ENCODE measurements at regions not wholly inside any gene's neighbourhood (a gene's known extent, or its start where the extent isn't known, plus 50 kb on each side); places are given as distances from the start of the nearest gene placed in this dataset.

DNA sequence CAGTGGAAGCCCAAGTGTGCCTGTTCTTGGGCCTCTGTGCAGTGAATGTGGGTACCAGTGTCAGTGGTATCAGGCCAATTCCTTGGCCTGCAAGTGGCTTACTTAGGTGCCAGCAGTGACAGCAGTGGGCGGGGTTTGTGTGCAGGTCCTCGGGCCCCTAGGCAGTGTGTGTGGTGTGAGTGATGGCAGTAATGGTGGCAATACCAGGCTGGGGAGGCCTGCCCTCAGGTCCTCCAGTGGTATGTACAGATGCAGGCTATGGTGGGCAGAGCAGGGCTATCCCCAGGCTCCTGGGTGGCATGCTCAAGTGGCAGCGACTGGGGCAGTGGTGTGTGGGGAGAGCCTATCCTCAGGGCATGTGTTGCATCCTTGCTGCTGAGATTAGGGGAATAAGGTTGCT is 379.7 kb downstream of the SQOR start:
- dilution Hi-C loops (cut with HindIII; ENCODE audit: low sequenced_read_pairs, unreplicated experiment), result no loop called here
- Histone ChIP-seq H3K18ac (ENCODE audit: low read depth, low read length) (no peak overlapping the region), H3K79me1 (ENCODE audit: low read depth in 1 of 2, low read length in 2 of 2) (no peaks in the 10 kb centered on the region), H2AK9ac (replicated peaks; ENCODE audit: low read depth, low read length, poor library complexity) (no peak overlapping the region), H3K27me3 (ENCODE audit: control insufficient read depth, insufficient read depth, low read length) (no peaks in the 10 kb centered on the region), H3K9me1 (ENCODE audit: insufficient read depth, low read length) (no peaks in the 10 kb centered on the region), H3K23ac (ENCODE audit: low read depth, low read length) (no peak overlapping the region), H4K20me1 (ENCODE audit: insufficient read depth, low read length) (no peaks in the 10 kb centered on the region), H4K8ac (ENCODE audit: low read depth in 2 of 2, low read length in 2 of 2) (no peak overlapping the region), H3K9ac (ENCODE audit: low read depth, low read length) (no peak overlapping the region), H4K91ac (ENCODE audit: insufficient read depth, low read depth, low read length) (no peak overlapping the region), H3K14ac (replicated peaks; ENCODE audit: low read depth, low read length) (no peak overlapping the region), H3K4ac (ENCODE audit: low read depth, low read length) (no peak overlapping the region), H2BK5ac (ENCODE audit: low read depth, low read length, poor library complexity, severe bottlenecking) (no peak overlapping the region), H3K4me3 (ENCODE audit: insufficient read depth, low read depth, low read length) (no peak overlapping the region), H4K5ac (ENCODE audit: low read depth, low read length) (no peak overlapping the region), H3K56ac (ENCODE audit: extremely low read depth, insufficient read depth, low read length) (no peak overlapping the region), H2BK120ac (ENCODE audit: low read depth, low read length) (no peak overlapping the region), H3K4me2 (ENCODE audit: low read depth, low read length) (no peak overlapping the region), H3K27ac (ENCODE audit: insufficient read depth, low read length) (no peak overlapping the region), H3K36me3 (ENCODE audit: control insufficient read depth, insufficient read depth, low read length) (no peaks in the 10 kb centered on the region), H2AFZ (replicated peaks; ENCODE audit: low read length, poor library complexity) (no peak overlapping the region), H2AK5ac (ENCODE audit: low read depth, low read length) (no peak overlapping the region), H2BK20ac (ENCODE audit: low read depth, low read length) (no peak overlapping the region), H3K9me3 (ENCODE audit: control insufficient read depth, insufficient read depth, low read length) (peaks cover 13% of the 10 kb centered on the region), H2BK15ac (ENCODE audit: low read depth, low read length) (no peak overlapping the region), H3K4me1 (ENCODE audit: control insufficient read depth, insufficient read depth, low read length) (no peaks in the 10 kb centered on the region)
- in situ Hi-C loops (cut with MboI; ENCODE audit: low sequenced_read_pairs), result no loop called here
- intact Hi-C loops (cut with micrococcal nuclease), result no loop called here
- no peak for ATAC-seq (ENCODE audit: low read depth)
- ChIA-PET CTCF (no interaction called here), POLR2A (ENCODE audit: unreplicated experiment) (no interaction called here)
- TF ChIP-seq MAFK (IDR thresholded peaks at IDR 0.05; ENCODE audit: low read depth, low read length) (no peak), RFX5 (IDR thresholded peaks at IDR 0.05; ENCODE audit: low read depth, low read length) (no peak), POLR2A (IDR thresholded peaks at IDR 0.05; ENCODE audit: low read depth, low read length) (no peak), CEBPB (IDR thresholded peaks at IDR 0.05; ENCODE audit: low read depth, low read length) (no peak), CHD1 (IDR thresholded peaks at IDR 0.05; ENCODE audit: low read depth, low read length) (no peak), MAZ (IDR thresholded peaks at IDR 0.05; ENCODE audit: borderline replicate concordance, low read depth, low read length) (no peak), SMC3 (IDR thresholded peaks at IDR 0.05; ENCODE audit: low read depth, low read length) (no peak), NFE2L2 (IDR thresholded peaks at IDR 0.05; ENCODE audit: low read depth, low read length) (no peak), RAD21 (IDR thresholded peaks at IDR 0.05; ENCODE audit: low read length) (no peak), RCOR1 (IDR thresholded peaks at IDR 0.05; ENCODE audit: insufficient replicate concordance, low read length) (no peak), BHLHE40 (IDR thresholded peaks at IDR 0.05; ENCODE audit: low read depth, low read length) (no peak), FOS (IDR thresholded peaks at IDR 0.05; ENCODE audit: low read depth, low read length) (no peak), MXI1 (IDR thresholded peaks at IDR 0.05; ENCODE audit: borderline replicate concordance, low read depth, low read length) (no peak)
- TF ChIP-seq, protein P1, sequence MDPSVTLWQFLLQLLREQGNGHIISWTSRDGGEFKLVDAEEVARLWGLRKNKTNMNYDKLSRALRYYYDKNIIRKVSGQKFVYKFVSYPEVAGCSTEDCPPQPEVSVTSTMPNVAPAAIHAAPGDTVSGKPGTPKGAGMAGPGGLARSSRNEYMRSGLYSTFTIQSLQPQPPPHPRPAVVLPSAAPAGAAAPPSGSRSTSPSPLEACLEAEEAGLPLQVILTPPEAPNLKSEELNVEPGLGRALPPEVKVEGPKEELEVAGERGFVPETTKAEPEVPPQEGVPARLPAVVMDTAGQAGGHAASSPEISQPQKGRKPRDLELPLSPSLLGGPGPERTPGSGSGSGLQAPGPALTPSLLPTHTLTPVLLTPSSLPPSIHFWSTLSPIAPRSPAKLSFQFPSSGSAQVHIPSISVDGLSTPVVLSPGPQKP (IDR thresholded peaks at IDR 0.05; ENCODE audit: borderline replicate concordance, low read depth, low read length), result no peak
- TF ChIP-seq, protein P2, sequence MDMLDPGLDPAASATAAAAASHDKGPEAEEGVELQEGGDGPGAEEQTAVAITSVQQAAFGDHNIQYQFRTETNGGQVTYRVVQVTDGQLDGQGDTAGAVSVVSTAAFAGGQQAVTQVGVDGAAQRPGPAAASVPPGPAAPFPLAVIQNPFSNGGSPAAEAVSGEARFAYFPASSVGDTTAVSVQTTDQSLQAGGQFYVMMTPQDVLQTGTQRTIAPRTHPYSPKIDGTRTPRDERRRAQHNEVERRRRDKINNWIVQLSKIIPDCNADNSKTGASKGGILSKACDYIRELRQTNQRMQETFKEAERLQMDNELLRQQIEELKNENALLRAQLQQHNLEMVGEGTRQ (IDR thresholded peaks at IDR 0.05; ENCODE audit: low read depth, low read length), result no peak
- TF ChIP-seq, protein P3, sequence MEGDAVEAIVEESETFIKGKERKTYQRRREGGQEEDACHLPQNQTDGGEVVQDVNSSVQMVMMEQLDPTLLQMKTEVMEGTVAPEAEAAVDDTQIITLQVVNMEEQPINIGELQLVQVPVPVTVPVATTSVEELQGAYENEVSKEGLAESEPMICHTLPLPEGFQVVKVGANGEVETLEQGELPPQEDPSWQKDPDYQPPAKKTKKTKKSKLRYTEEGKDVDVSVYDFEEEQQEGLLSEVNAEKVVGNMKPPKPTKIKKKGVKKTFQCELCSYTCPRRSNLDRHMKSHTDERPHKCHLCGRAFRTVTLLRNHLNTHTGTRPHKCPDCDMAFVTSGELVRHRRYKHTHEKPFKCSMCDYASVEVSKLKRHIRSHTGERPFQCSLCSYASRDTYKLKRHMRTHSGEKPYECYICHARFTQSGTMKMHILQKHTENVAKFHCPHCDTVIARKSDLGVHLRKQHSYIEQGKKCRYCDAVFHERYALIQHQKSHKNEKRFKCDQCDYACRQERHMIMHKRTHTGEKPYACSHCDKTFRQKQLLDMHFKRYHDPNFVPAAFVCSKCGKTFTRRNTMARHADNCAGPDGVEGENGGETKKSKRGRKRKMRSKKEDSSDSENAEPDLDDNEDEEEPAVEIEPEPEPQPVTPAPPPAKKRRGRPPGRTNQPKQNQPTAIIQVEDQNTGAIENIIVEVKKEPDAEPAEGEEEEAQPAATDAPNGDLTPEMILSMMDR (conservative IDR thresholded peaks at IDR 0.05; ENCODE audit: low read depth, low read length), result no peak
- no peak for DNase-seq
- WGBS, 2 experiments (ENCODE audit: extremely low coverage in 2 of 2, insufficient read length in 1 of 2), result no CpG with 5 or more reads among the region's 3 CpGs
- no TSS peak for BruUV-seq (replicated peaks)

Data from IMR-90 (cell line).